K562 (cell line): ENCODE measurements at regions not wholly inside any gene's neighbourhood (a gene's known extent, or its start where the extent isn't known, plus 50 kb on each side); places are given as distances from the start of the nearest gene placed in this dataset.
"Not testable (repeated sequence)": the region's sequence is repeated elsewhere in the genome, so short reads cannot be mapped to it uniquely, and the experiment has no call there.

Experiments
- ATAC-seq: fragments of 200-7000 bp; cut with Tn5 transposase; 3 replicates; pipeline ENCODE4 v1.9.1; 2020; ENCODE audit warnings: moderate library complexity
- BruUV-seq: library from RNA; stranded (reverse); fragments of 400-500 nt; replicated peaks from 2 replicates; lab custom pipeline; 2021; lab: Mats Ljungman, UMichigan
- CTCF ChIA-PET: fragments of 300-600 bp; formaldehyde crosslinking; extraction: SDS; loops from one replicate; lab custom pipeline; 2021; ENCODE audit warnings: low intra/inter-chr PET ratio; lab: Yijun Ruan, JAX
- POLR2A ChIA-PET: fragments of 300-600, 350-650 bp; sonication (Branson Sonifier 250); formaldehyde crosslinking; extraction: SDS; loops from one replicate; lab custom pipeline; 2021; ENCODE audit warnings: antibody characterized with exemption, inconsistent platforms; lab: Yijun Ruan, JAX
- DNase-seq, 4 experiments: peaks; one replicate each; pipeline versions ENCODE4 v3.0.0 to v3.0.0-alpha.2; 2011 to 2018; ENCODE audit warnings: low spot score in 3 of 4, mixed read lengths in 3 of 4; ENCODE audit errors: extremely low read depth in 1 of 4
- FAIRE-seq: peaks from 2 replicates; lab custom pipeline; 2011; peaks lifted over from hg19 to GRCh38; lab: Jason Lieb, UNC
- H2AFZ ChIP-seq: 2 replicates; pipeline ENCODE4 v1.6.0; 2011; ENCODE audit warnings: low read depth, low read length, control low read depth, inconsistent platforms
- H3K27ac ChIP-seq: fragments of 200-600 bp; 3 replicates; pipeline ENCODE4 v1.8.0; 2011; ENCODE audit warnings: low read depth, mild to moderate bottlenecking, control low read depth, inconsistent platforms, low read length, moderate library complexity, mixed read lengths; ENCODE audit errors: extremely low read depth
- H3K27me3 ChIP-seq, 2 experiments: fragments of 300-600 bp in 1 of 2; 2 replicates in 1 of 2; 3 replicates in 1 of 2; pipeline versions ENCODE4 v1.6.0 to v1.8.0; 2011; ENCODE audit warnings: inconsistent platforms in 2 of 2, low read length in 2 of 2, mild to moderate bottlenecking in 1 of 2, mixed read lengths in 1 of 2, moderate library complexity in 1 of 2; ENCODE audit not compliant: control insufficient read depth in 2 of 2, insufficient read depth in 2 of 2
- H3K36me3 ChIP-seq: fragments of 300-600 bp; 3 replicates; pipeline ENCODE4 v1.8.0; 2011; ENCODE audit warnings: mild to moderate bottlenecking, low read length, inconsistent platforms; ENCODE audit not compliant: control insufficient read depth, insufficient read depth
- H3K4me1 ChIP-seq, 2 experiments: fragments of 200-600 bp in 1 of 2; replicated peaks in 1 of 2; 2 replicates in 1 of 2; 3 replicates in 1 of 2; pipeline versions ENCODE4 v1.5.1 to v1.8.0; 2011; ENCODE audit warnings: inconsistent platforms in 2 of 2, low read length in 2 of 2, mild to moderate bottlenecking in 1 of 2, mixed read lengths in 1 of 2, moderate library complexity in 1 of 2; ENCODE audit not compliant: control insufficient read depth in 2 of 2, insufficient read depth in 2 of 2
- H3K4me2 ChIP-seq: 2 replicates; pipeline ENCODE4 v1.6.1; 2011; ENCODE audit warnings: low read length, control low read depth, inconsistent platforms, mixed read lengths; ENCODE audit not compliant: insufficient read depth
- H3K4me3 ChIP-seq: fragments of 200-600 bp; sonication (generic), shearing (Covaris generic); 2 replicates; pipeline ENCODE4 v1.5.1; 2016; ENCODE audit warnings: control low read depth, inconsistent platforms
- H3K79me2 ChIP-seq: fragments of 200-600 bp; 3 replicates; pipeline ENCODE4 v1.8.0; 2011; ENCODE audit warnings: low read length, inconsistent platforms; ENCODE audit not compliant: control insufficient read depth, insufficient read depth
- H3K9ac ChIP-seq, 2 experiments: 2 replicates each; pipeline versions ENCODE4 v1.6.0 to v1.6.1; 2011; ENCODE audit warnings: low read depth in 2 of 2, low read length in 2 of 2, control low read depth in 1 of 2, inconsistent platforms in 1 of 2, mild to moderate bottlenecking in 1 of 2, mixed read lengths in 1 of 2; ENCODE audit not compliant: insufficient read depth in 1 of 2
- H3K9me1 ChIP-seq: one replicate; pipeline ENCODE4 v1.6.0; 2011; ENCODE audit warnings: inconsistent platforms, mild to moderate bottlenecking, low read length, moderate library complexity; ENCODE audit not compliant: control insufficient read depth, insufficient read depth
- H3K9me3 ChIP-seq: replicated peaks from 2 replicates; pipeline ENCODE4 v1.5.1; 2011; ENCODE audit warnings: low read depth, low read length, inconsistent platforms; ENCODE audit not compliant: control insufficient read depth, insufficient read depth
- H4K20me1 ChIP-seq: replicated peaks from 2 replicates; pipeline ENCODE4 v1.6.1; 2011; ENCODE audit warnings: low read length, inconsistent platforms, mixed read lengths; ENCODE audit not compliant: control insufficient read depth, insufficient read depth
- BRF1 ChIP-seq: IDR thresholded peaks from 3 replicates; pipeline ENCODE4 v1.6.1; 2011; ENCODE audit warnings: borderline replicate concordance, mild to moderate bottlenecking; ENCODE audit not compliant: insufficient read length; ENCODE audit errors: extremely low read depth
- CTBP1 ChIP-seq: fragments of 450-650 bp; IDR thresholded peaks from 2 replicates; pipeline ENCODE4 v1.6.1; 2016; ENCODE audit warnings: borderline replicate concordance
- FOXJ2 ChIP-seq: fragments of 200-800 bp; sonication (Bioruptor generic); IDR thresholded peaks from 2 replicates; pipeline ENCODE4 v1.6.1; 2016; ENCODE audit warnings: missing genetic modification characterization, missing compliant biosample characterization
- FOXK2 ChIP-seq, 2 experiments: fragments of 450-650 bp; IDR thresholded peaks in 1 of 2; conservative IDR thresholded peaks in 1 of 2; 2 replicates each; pipeline ENCODE4 v1.6.1; 2016; ENCODE audit warnings: low read depth in 2 of 2, mild to moderate bottlenecking in 1 of 2
- NRF1 ChIP-seq, 2 experiments: fragments of 450-650 bp; IDR thresholded peaks in 1 of 2; conservative IDR thresholded peaks in 1 of 2; 2 replicates each; pipeline ENCODE4 v1.6.1; 2014; ENCODE audit warnings: mild to moderate bottlenecking in 2 of 2
- ZNF316 ChIP-seq: fragments of 450-650 bp; IDR thresholded peaks from 2 replicates; pipeline ENCODE4 v1.6.1; 2016
- WGBS: fragments of 100-300 bp; shearing (Covaris generic); methylation state at CpG from one replicate; pipeline ENCODE4 v1.1.6; 2016; ENCODE audit warnings: low coverage, mixed read lengths; ENCODE audit not compliant: insufficient coverage; ENCODE audit errors: missing lambda C conversion rate; 5-methylcytosine and 5-hydroxymethylcytosine counted together
- in situ Hi-C: fragments of 300-500 bp; cut with MboI; formaldehyde crosslinking; loops from 4 replicates; pipeline ENCODE4 v1.15.0; 2018; ENCODE audit warnings: inconsistent platforms, mixed read lengths
- intact Hi-C: fragments of 100-400 bp; cut with micrococcal nuclease; formaldehyde crosslinking; loops from 2 replicates; pipeline ENCODE4 v1.14.2; 2022

DNA sequence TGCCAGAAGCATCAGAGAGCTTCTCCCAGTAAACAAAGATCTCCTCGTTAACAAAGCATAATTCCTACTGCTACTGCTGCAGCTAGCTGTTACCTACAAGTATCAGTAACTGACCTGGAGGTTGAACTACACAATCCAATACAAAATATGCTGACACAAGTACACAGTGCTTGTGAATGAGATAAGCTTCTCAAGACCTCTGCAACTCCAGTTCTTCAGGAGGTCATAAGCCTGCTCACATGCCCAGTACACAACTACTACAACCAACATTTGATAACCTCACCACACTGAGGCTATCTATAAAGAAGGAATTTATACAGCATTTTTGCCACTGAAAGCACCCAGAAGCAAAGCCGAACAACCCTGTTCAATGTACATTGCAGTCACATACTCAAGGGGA lies 66.7 kb upstream of the SMARCAD1 start:
- ChIA-PET POLR2A (no interaction called here), CTCF (no interaction called here)
- no peak overlapping the region for H3K27ac ChIP-seq
- no peak overlapping the region for H3K4me2 ChIP-seq
- no peaks in the 10 kb centered on the region for H3K9me3 ChIP-seq
- whole genome bisulfite sequencing: 0% methylated on average over 2 of the region's 2 CpGs
- in situ Hi-C loops (no loop called here), intact Hi-C loops (no loop called here)
- no peaks in the 10 kb centered on the region for H3K79me2 ChIP-seq
- H4K20me1 ChIP-seq: no peaks in the 10 kb centered on the region; the same call in 1 of the 2 replicates
- TF ChIP-seq BRF1 (no peak), ZNF316 (peak; percentile 28; the same call in 1 of the 2 replicates)
- no peak overlapping the region for H3K9ac ChIP-seq
- ATAC-seq: peak; percentile 22; the same call in 1 of the 3 replicates
- H3K27me3 ChIP-seq: peaks cover 0 to 14% of the 10 kb centered on the region in 2 experiments; a peak in 1 of 5 replicates
- no TSS peak for BruUV-seq
- no peaks in the 10 kb centered on the region for H3K4me1 ChIP-seq
- H3K4me3 ChIP-seq: no peak overlapping the region
- no peaks in the 10 kb centered on the region for H3K36me3 ChIP-seq
- H2AFZ ChIP-seq: no peak overlapping the region
- H3K9me1 ChIP-seq: no peaks in the 10 kb centered on the region
- DNase-seq: no peak
- FAIRE-seq: no peak

GRCh38 chr4:94148052-94148451 lies 59.6 kb upstream of the SMARCAD1 start:
- 2% methylated on average over 9 of the region's 9 CpGs for WGBS
- H3K79me2 ChIP-seq, CTCF ChIA-PET, H3K9me3 ChIP-seq, ATAC-seq, H3K9me1 ChIP-seq, in situ Hi-C loops, BruUV-seq, H4K20me1 ChIP-seq, intact Hi-C loops, H3K27me3 ChIP-seq, H3K4me1 ChIP-seq, H3K4me3 ChIP-seq, H3K36me3 ChIP-seq, H3K27ac ChIP-seq: not testable (repeated sequence)
- Histone ChIP-seq H2AFZ (peak overlapping the region; percentile 72), H3K4me2 (peak overlapping the region; percentile 31), H3K9ac (peak overlapping the region in 1 of 2 experiments; percentile 71; a peak in 1 of 4 replicates)
- DNase-seq (peak in 1 of 4 experiments; percentile 65), FAIRE-seq (peak; percentile 63)
- TF ChIP-seq CTBP1 (0 out of 2 replicates have a peak, but pooled peaks have one; percentile 13), NRF1 (conservative IDR thresholded peaks at IDR 0.05 in 1 of 2, IDR thresholded peaks at IDR 0.05 in 1 of 2) (0 out of 4 replicates have a peak, but pooled peaks have one; percentile 10 to 38), FOXK2 (conservative IDR thresholded peaks at IDR 0.05 in 1 of 2, IDR thresholded peaks at IDR 0.05 in 1 of 2; ENCODE audit: low read depth in 2 of 2) (peak in 1 of 2 experiments; percentile 50; a peak in 1 of 4 replicates), FOXJ2 (0 out of 2 replicates have a peak, but pooled peaks have one; percentile 78)
- POLR2A ChIA-PET: interaction anchor here (0.6 kb wide), 1 partner anchor 371 kb away, joined by 3 read pairs; no protein-coding TSS in a partner anchor
